WTC11 (cell line): ENCODE measurements at regions not wholly inside any gene's neighbourhood (a gene's known extent, or its start where the extent isn't known, plus 50 kb on each side); places are given as distances from the start of the nearest gene placed in this dataset.

Experiments used
- ATAC-seq: fragments of 200-7000 bp; cut with Tn5 transposase; 2 replicates; pipeline ENCODE4 v1.10.0; 2021; ENCODE audit warnings: mild to moderate bottlenecking, moderate library complexity
- CTCF ChIA-PET: fragments of 300-600 bp; sonication (Branson Sonifier 250); formaldehyde crosslinking; loops from one replicate; lab custom pipeline; 2021; ENCODE audit warnings: antibody characterized with exemption; lab: Charles Lee
- POLR2A ChIA-PET: fragments of 350-600 bp; sonication (Branson Sonifier 250); formaldehyde crosslinking; loops from one replicate; lab custom pipeline; 2021; ENCODE audit warnings: antibody characterized with exemption; lab: Charles Lee
- DNase-seq: peaks from one replicate; pipeline ENCODE4 v3.0.0; 2021; ENCODE audit warnings: low spot score
- H3K27ac Mint-ChIP-seq: 2 replicates; pipeline ENCODE4 v1.8.0; 2021; ENCODE audit warnings: mixed read lengths
- H3K27me3 Mint-ChIP-seq: 2 replicates; pipeline ENCODE4 v1.8.0; 2021; ENCODE audit warnings: low read depth, mild to moderate bottlenecking, moderate library complexity, mixed read lengths
- H3K36me3 Mint-ChIP-seq: 2 replicates; pipeline ENCODE4 v1.8.0; 2021; ENCODE audit warnings: mixed read lengths
- H3K4me1 Mint-ChIP-seq: 2 replicates; pipeline ENCODE4 v1.8.0; 2022; ENCODE audit warnings: mixed read lengths
- H3K4me3 Mint-ChIP-seq: 2 replicates; pipeline ENCODE4 v1.8.0; 2021; ENCODE audit warnings: mild to moderate bottlenecking, moderate library complexity, mixed read lengths
- H3K9me3 Mint-ChIP-seq: 2 replicates; pipeline ENCODE4 v1.8.0; 2021; ENCODE audit warnings: mixed read lengths
- ATF3 ChIP-seq: sonication (generic); formaldehyde crosslinking; conservative IDR thresholded peaks from 2 replicates; pipeline ENCODE4 v1.8.1; 2022; ENCODE audit warnings: mild to moderate bottlenecking, missing genetic modification reagents
- ATF6 ChIP-seq: sonication (generic); formaldehyde crosslinking; IDR thresholded peaks from 2 replicates; pipeline ENCODE4 v1.8.1; 2023; ENCODE audit warnings: mild to moderate bottlenecking, missing genetic modification reagents
- CREM ChIP-seq: sonication (generic); formaldehyde crosslinking; IDR thresholded peaks from 2 replicates; pipeline ENCODE4 v1.8.1; 2022; ENCODE audit warnings: mild to moderate bottlenecking, missing genetic modification reagents, moderate library complexity
- CTCF ChIP-seq: fragments of 200-600 bp; IDR thresholded peaks from 2 replicates; pipeline ENCODE4 v1.8.0; 2022; ENCODE audit warnings: antibody characterized with exemption
- ETV6 ChIP-seq: sonication (generic); formaldehyde crosslinking; IDR thresholded peaks from 2 replicates; pipeline ENCODE4 v1.8.1; 2022; ENCODE audit warnings: mild to moderate bottlenecking, missing genetic modification reagents
- GTF2I ChIP-seq: fragments of 250-450 bp; sonication (Bioruptor Pico); conservative IDR thresholded peaks from 2 replicates; pipeline ENCODE4 v1.4.0; 2021; ENCODE audit warnings: mild to moderate bottlenecking
- JAZF1 ChIP-seq: fragments of 250-450 bp; sonication (Bioruptor Pico); IDR thresholded peaks from 2 replicates; pipeline ENCODE4 v1.9.0; 2021; ENCODE audit warnings: moderate library complexity, mild to moderate bottlenecking, inconsistent platforms
- KAT7 ChIP-seq: sonication (generic); formaldehyde crosslinking; IDR thresholded peaks from 2 replicates; pipeline ENCODE4 v1.8.1; 2023; ENCODE audit warnings: missing genetic modification reagents, mild to moderate bottlenecking, borderline replicate concordance
- MAX ChIP-seq: sonication (generic); formaldehyde crosslinking; IDR thresholded peaks from 2 replicates; pipeline ENCODE4 v1.8.0; 2022; ENCODE audit warnings: mild to moderate bottlenecking, missing genetic modification reagents
- NR1H2 ChIP-seq: sonication (generic); formaldehyde crosslinking; IDR thresholded peaks from 2 replicates; pipeline ENCODE4 v1.9.0; 2021; ENCODE audit warnings: mild to moderate bottlenecking, moderate library complexity, missing genetic modification reagents
- SMAD3 ChIP-seq: sonication (generic); formaldehyde crosslinking; IDR thresholded peaks from 2 replicates; pipeline ENCODE4 v1.8.0; 2022; ENCODE audit warnings: missing genetic modification reagents, mild to moderate bottlenecking, borderline replicate concordance
- TCF7 ChIP-seq: sonication (generic); formaldehyde crosslinking; IDR thresholded peaks from 2 replicates; pipeline ENCODE4 v1.8.0; 2022; ENCODE audit warnings: mild to moderate bottlenecking, low read depth, missing genetic modification reagents, moderate library complexity
- TEAD1 ChIP-seq: sonication (generic); formaldehyde crosslinking; IDR thresholded peaks from 2 replicates; pipeline ENCODE4 v1.8.0; 2022; ENCODE audit warnings: mild to moderate bottlenecking, missing genetic modification reagents
- ZNF232 ChIP-seq: sonication (generic); formaldehyde crosslinking; IDR thresholded peaks from 2 replicates; pipeline ENCODE4 v1.8.0; 2022; ENCODE audit warnings: mild to moderate bottlenecking, missing genetic modification reagents
- ZNF263 ChIP-seq: sonication (generic); formaldehyde crosslinking; IDR thresholded peaks from 2 replicates; pipeline ENCODE4 v1.8.1; 2022; ENCODE audit warnings: low read depth, mild to moderate bottlenecking, moderate library complexity, missing genetic modification reagents
- ZNF512 ChIP-seq: sonication (generic); formaldehyde crosslinking; IDR thresholded peaks from 2 replicates; pipeline ENCODE4 v1.8.1; 2022; ENCODE audit warnings: missing genetic modification reagents, borderline replicate concordance
- TF ChIP-seq, protein P1 (sequence below): sonication (generic); formaldehyde crosslinking; IDR thresholded peaks from 2 replicates; pipeline ENCODE4 v1.8.1; 2023; ENCODE audit warnings: mild to moderate bottlenecking, moderate library complexity, missing genetic modification reagents
- TF ChIP-seq, protein P2 (sequence below): fragments of 250-450 bp; sonication (Bioruptor Pico); IDR thresholded peaks from 2 replicates; pipeline ENCODE4 v1.9.0; 2021; ENCODE audit warnings: mild to moderate bottlenecking
- TF ChIP-seq, protein P3 (sequence below): sonication (generic); formaldehyde crosslinking; IDR thresholded peaks from 2 replicates; pipeline ENCODE4 v1.8.0; 2022; ENCODE audit warnings: missing genetic modification reagents
- TF ChIP-seq, protein P4 (sequence below): fragments of 250-450 bp; sonication (Bioruptor Pico); IDR thresholded peaks from 2 replicates; pipeline ENCODE4 v1.9.0; 2021; ENCODE audit warnings: moderate library complexity, mild to moderate bottlenecking, inconsistent platforms, borderline replicate concordance

- Mint-ChIP-seq H3K27me3 (no peaks in the 10 kb centered on the region; the same call in 1 of the 2 replicates), H3K36me3 (no peaks in the 10 kb centered on the region), H3K9me3 (0 out of 2 replicates have a peak, but pooled peaks cover 3% of the 10 kb centered on the region), H3K4me1 (no peaks in the 10 kb centered on the region), H3K27ac (no peak overlapping the region), H3K4me3 (no peak overlapping the region)
- CTCF ChIA-PET, result no interaction called here
- no peak for ATAC-seq
- POLR2A ChIA-PET, result no interaction called here
- no peak for TF ChIP-seq ETV6 (CRISPR knock-in tag)
- TF ChIP-seq JAZF1 (CRISPR knock-in tag), result no peak
- TF ChIP-seq, protein P1, sequence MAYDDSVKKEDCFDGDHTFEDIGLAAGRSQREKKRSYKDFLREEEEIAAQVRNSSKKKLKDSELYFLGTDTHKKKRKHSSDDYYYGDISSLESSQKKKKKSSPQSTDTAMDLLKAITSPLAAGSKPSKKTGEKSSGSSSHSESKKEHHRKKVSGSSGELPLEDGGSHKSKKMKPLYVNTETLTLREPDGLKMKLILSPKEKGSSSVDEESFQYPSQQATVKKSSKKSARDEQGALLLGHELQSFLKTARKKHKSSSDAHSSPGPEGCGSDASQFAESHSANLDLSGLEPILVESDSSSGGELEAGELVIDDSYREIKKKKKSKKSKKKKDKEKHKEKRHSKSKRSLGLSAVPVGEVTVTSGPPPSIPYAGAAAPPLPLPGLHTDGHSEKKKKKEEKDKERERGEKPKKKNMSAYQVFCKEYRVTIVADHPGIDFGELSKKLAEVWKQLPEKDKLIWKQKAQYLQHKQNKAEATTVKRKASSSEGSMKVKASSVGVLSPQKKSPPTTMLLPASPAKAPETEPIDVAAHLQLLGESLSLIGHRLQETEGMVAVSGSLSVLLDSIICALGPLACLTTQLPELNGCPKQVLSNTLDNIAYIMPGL (CRISPR knock-in tag), result no peak
- TF ChIP-seq, protein P2, sequence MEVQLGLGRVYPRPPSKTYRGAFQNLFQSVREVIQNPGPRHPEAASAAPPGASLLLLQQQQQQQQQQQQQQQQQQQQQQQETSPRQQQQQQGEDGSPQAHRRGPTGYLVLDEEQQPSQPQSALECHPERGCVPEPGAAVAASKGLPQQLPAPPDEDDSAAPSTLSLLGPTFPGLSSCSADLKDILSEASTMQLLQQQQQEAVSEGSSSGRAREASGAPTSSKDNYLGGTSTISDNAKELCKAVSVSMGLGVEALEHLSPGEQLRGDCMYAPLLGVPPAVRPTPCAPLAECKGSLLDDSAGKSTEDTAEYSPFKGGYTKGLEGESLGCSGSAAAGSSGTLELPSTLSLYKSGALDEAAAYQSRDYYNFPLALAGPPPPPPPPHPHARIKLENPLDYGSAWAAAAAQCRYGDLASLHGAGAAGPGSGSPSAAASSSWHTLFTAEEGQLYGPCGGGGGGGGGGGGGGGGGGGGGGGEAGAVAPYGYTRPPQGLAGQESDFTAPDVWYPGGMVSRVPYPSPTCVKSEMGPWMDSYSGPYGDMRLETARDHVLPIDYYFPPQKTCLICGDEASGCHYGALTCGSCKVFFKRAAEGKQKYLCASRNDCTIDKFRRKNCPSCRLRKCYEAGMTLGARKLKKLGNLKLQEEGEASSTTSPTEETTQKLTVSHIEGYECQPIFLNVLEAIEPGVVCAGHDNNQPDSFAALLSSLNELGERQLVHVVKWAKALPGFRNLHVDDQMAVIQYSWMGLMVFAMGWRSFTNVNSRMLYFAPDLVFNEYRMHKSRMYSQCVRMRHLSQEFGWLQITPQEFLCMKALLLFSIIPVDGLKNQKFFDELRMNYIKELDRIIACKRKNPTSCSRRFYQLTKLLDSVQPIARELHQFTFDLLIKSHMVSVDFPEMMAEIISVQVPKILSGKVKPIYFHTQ (CRISPR knock-in tag), result no peak
- no peak for TF ChIP-seq TEAD1
- TF ChIP-seq, protein P3, sequence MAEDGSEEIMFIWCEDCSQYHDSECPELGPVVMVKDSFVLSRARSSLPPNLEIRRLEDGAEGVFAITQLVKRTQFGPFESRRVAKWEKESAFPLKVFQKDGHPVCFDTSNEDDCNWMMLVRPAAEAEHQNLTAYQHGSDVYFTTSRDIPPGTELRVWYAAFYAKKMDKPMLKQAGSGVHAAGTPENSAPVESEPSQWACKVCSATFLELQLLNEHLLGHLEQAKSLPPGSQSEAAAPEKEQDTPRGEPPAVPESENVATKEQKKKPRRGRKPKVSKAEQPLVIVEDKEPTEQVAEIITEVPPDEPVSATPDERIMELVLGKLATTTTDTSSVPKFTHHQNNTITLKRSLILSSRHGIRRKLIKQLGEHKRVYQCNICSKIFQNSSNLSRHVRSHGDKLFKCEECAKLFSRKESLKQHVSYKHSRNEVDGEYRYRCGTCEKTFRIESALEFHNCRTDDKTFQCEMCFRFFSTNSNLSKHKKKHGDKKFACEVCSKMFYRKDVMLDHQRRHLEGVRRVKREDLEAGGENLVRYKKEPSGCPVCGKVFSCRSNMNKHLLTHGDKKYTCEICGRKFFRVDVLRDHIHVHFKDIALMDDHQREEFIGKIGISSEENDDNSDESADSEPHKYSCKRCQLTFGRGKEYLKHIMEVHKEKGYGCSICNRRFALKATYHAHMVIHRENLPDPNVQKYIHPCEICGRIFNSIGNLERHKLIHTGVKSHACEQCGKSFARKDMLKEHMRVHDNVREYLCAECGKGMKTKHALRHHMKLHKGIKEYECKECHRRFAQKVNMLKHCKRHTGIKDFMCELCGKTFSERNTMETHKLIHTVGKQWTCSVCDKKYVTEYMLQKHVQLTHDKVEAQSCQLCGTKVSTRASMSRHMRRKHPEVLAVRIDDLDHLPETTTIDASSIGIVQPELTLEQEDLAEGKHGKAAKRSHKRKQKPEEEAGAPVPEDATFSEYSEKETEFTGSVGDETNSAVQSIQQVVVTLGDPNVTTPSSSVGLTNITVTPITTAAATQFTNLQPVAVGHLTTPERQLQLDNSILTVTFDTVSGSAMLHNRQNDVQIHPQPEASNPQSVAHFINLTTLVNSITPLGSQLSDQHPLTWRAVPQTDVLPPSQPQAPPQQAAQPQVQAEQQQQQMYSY (CRISPR knock-in tag), result no peak
- TF ChIP-seq MAX, result no peak
- TF ChIP-seq GTF2I (CRISPR knock-in tag), result no peak
- TF ChIP-seq ZNF512 (CRISPR knock-in tag), result no peak
- TF ChIP-seq, protein P4, sequence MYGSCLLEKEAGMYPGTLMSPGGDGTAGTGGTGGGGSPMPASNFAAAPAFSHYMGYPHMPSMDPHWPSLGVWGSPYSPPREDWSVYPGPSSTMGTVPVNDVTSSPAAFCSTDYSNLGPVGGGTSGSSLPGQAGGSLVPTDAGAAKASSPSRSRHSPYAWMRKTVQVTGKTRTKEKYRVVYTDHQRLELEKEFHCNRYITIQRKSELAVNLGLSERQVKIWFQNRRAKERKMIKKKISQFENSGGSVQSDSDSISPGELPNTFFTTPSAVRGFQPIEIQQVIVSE (CRISPR knock-in tag), result no peak
- TF ChIP-seq KAT7 (CRISPR knock-in tag), result no peak
- no peak for TF ChIP-seq ZNF263
- TF ChIP-seq CREM (CRISPR knock-in tag), result no peak
- no peak for TF ChIP-seq SMAD3 (CRISPR knock-in tag)
- no peak for TF ChIP-seq CTCF
- no peak for TF ChIP-seq ATF6
- TF ChIP-seq ATF3 (CRISPR knock-in tag), result no peak
- no peak for TF ChIP-seq TCF7 (CRISPR knock-in tag)
- TF ChIP-seq ZNF232, result no peak
- TF ChIP-seq NR1H2 (CRISPR knock-in tag), result no peak
- DNase-seq, result no peak
Measured at GRCh38 chr4:13887010-13887409, 259.5 kb upstream of the BOD1L1 start.
